HG02759 (cell line): ENCODE measurements at regions not wholly inside any gene's neighbourhood (a gene's known extent, or its start where the extent isn't known, plus 50 kb on each side); places are given as distances from the start of the nearest gene placed in this dataset.
"Not testable (repeated sequence)": the region's sequence is repeated elsewhere in the genome, so short reads cannot be mapped to it uniquely, and the experiment has no call there.

Source experiments
- ATAC-seq: cut with Tn5 transposase; IDR thresholded peaks from one replicate; pipeline ENCODE4 v1.9.1; 2021; ENCODE audit warnings: mild to moderate bottlenecking, moderate library complexity; ENCODE audit not compliant: unreplicated experiment

DNA sequence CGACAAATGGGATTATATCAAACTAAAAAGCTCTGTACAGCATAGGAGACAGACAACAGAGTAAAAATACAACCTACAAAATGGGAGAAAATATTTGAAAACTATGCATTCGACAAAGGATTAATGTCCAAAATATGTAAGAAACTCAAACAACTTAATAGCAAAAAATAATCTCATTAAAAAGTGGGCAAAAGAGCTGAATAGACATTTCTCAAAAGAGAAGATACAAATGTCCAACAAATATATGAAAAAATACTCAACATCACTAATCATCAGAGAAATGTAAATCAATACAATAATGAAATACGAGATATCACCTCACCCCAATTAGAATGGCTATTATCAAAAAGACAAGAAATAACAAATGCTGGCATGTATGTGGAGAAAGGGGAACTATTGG lies 272.9 kb downstream of the KLHL13 start:
- no peak for ATAC-seq

DNA sequence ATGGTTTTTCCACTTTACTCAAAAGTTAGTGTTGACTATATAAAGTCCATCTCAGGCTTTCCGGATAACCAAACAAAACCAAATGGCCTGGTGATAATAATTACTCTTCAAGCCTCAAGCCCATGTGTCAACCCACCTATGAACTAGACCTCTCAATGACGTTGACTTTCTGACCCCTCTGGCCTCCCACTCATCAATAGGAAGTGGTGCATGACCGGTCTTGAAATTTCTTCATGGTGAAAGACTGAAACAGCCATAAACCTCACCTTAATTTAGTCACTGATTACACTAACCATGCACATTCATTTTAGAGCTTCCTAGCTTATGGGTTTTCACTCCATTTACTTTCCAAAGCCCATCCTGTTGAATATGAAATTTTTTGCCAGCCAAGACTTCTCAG lies 276.0 kb downstream of the KLHL13 start:
- no peak for ATAC-seq

DNA sequence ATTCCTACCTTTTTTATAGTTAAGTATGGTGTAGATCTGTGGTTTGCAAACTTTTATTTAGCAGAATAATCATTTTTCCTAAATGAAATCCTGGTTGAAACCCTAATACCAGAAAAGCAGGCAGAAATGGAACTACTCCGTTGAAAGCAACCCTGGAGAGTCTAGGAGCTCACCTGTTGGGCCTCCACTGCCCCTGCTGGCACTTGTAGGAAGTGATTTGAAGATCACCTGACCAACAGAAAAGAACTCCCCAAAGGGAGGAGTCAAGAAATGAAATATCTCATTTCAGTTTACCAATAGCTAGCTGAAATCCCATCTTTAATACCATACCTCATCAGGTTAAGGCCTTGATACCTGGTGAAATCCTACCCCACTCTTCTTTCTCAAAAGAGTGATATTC lies 277.1 kb downstream of the KLHL13 start:
- no peak for ATAC-seq

DNA sequence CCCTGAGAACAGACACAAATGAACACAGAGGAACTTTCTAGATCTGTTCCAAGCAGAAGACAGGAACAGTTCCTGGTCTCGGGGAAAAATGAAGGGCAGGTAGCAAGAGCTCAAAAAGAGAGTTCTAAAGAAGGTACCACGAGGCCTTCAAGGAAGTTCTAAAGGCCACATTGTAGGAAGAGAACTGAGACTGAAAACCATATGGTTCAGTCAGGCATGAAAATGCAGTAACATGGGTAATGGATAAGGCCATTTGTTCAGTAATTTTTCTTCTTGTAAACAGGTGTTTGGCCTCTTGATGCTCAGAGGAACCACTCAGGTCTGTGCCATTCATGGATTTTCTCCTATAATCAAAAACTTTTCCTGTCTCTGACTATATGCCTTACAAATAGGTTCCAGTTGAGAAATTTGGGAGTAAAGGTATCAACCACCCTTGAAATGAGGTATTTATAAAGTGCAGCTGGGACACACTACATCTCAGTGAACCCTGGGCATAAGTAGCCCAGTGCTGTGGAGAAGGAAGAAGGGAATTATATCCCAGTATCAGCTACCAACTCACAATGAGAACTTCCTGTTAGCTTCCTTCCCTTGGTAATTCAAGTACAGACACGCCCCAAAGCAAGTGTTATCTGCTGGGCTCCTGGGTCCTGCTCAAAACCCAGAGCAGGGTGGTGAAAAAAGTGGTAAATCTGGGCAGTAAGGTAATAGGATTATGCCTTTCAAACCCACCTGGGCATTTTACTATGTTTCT lies 277.9 kb downstream of the KLHL13 start:
- no peak for ATAC-seq

DNA sequence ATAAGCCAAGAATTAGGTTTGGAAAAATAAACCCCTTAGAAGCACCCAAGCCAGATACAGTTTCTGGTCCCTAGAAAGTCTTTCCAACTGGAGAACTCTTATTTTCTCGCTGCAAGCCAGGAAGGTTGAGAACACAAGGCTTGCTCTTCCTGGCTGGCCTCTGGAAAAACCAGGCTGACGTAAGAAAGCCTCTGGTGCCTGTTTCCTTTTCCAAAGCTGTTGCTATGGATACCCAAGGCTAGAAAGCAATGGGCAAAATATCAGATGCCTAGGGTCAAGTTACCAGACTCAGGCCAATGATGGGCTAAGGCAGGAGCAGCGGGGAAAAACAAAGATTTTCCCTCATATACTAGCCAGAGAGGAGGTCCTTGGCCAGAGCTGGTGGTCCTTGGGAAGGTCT lies 281.6 kb downstream of the KLHL13 start:
- no peak for ATAC-seq

DNA sequence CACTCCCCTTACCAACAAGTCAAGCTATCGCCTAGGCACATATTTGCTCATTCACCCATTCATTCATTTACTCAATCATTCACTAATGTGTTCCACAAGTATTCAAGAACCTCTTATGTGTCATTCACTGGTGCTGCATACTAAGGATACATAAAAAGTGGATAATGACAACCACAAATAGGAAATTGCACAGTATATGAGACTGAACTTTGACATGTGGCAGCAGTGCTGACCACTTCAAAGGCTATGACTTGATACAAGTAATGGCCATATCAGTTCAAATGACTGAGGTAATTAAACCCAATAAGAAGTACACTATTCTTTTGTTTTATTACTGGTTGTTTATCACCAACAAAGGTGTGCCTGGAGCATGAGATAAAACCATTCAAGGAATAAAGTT lies 282.5 kb downstream of the KLHL13 start:
- no peak for ATAC-seq

DNA sequence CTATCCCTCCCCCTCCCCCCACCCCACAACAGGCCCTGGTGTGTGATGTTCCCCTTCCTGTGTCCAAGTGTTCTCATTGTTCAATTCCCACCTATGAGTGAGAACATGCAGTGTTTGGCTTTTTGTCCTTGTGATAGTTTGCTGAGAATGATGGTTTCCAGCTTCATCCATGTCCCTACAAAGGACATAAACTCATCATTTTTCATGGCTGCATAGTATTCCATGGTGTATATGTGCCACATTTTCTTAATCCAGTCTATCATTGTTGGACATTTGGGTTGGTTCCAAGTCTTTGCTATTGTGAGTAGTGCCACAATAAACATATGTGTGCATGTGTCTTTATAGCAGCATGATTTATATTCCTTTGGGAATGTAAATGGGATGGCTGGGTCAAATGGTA lies 295.1 kb downstream of the KLHL13 start:
- ATAC-seq = not testable (repeated sequence)

DNA sequence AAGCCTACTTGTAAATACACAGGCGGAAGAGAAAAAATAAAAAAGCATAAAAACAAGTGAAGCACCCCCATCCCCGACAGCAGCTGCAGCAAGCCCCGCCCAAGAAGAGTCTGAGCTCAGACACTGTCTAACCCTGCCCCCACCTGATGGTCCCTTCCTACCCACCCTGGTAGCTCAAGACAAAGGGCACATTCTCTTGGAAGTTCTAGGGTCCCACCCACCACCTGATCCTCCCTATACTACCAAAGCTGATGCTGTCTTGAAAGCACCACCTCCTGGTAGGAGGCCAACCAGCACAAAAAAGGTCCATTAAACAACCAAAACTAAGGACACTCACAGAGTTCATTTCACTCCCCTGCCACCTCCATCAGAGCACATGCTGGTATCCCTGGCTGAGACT lies 308.2 kb downstream of the KLHL13 start:
- no peak for ATAC-seq

DNA sequence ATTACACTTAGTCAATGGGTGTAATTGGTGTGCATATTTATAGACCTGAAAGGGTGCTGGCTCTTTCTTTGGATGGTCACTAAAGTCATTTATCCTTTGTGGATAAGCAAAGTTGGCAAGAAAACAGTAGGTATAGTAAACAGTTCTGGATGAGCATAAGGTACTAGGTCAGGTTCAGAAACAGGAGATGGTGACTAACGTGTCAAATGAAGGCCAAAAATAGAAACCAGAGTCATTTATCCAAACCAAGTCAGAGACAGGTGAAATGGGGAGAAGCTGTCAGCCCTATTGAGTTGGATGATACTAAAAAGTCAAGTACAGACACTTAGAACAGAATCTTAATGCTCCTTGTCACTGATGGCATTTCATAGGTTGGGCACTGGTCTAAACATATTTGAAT lies 313.1 kb downstream of the KLHL13 start:
- ATAC-seq = no peak

DNA sequence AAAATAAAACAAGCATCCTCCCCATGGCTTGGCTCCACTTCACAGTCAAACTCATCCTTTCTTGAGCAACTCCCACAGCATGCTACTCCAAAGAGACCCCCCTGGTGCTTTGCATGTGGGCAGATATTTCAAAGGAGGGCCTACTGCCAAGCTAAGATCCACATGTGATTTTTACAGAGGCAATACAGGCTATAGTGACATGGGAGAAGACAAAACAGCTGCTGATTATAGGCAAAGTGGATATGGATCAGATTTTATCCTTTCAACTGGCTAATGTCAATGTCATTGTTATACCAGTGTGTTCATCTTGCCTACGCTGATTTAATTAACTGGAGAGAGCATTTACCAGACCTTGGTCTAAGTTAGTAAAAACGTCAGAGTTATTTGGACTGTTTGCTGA lies 328.3 kb downstream of the KLHL13 start:
- no peak for ATAC-seq

DNA sequence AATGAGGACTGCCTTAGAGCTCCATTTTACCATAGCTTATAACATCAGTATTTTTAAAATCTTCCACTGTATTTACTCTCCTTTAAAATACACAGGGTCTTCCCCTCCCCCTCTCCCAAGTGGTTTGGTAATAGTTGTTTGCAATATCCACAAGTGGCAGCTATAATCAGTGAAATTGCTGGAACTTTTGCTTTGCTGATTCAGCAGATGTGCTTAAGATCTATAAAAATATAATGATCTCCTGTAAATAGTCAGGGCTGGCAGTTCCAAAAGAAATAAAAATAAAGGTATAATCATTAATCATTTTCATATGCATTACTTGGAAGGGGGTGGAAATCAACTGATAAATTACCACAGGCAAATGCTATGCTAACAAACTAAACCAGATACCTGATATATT lies 345.2 kb downstream of the KLHL13 start:
- ATAC-seq = no peak

DNA sequence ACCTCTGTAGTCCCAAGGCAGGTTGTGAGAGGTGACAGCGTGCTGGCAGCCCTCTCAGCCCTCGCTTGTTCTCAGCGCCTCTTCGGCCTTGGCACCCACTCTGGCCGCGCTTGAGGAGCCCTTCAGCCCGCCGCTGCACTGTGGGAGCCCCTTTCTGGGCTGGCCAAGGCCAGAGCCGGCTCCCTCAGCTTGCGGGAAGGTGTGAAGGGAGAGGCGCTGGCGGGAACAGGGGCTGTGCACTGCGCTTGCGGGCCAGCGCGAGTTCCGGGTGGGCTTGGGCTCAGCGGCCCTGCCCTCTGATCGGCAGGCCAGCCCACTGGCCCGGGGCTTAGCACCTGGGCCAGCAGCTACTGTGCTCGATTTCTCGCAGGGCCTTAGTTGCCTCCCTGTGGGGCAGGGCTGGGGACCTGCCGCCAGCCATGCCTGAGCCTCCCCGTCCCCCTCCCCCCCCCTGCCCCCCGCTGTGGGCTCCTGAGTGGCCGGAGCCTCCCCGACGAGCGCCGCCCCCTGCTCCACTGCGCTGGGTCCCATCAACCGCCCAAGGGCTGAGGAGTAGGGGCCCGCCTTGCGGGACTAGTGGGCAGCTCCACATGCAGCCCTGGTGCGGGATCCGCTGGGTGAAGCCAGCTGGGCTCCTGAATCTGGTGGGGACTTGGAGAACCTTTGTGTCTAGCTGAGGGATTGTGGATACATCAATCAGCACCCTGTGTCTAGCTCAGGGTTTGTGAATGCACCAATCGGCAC lies 347.6 kb downstream of the KLHL13 start:
- ATAC-seq = no peak

DNA sequence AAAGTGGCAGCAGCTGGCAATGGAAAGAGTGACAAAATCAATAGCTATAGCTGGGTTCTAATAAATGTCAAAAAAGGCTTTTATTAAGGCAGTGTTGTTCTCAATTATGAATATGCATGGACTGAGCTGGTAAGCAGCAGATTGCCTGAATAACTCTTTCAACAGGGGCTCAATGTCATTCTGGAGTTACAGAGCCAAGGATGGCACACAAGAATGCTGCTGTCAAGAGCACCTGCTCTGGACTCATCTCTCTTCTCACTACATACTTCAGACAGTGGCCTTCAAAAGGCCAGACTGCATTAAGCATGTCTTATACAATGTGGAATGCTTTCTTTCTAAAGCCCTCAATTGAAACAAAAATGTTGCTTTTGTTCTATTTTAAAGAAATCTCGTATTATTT lies 351.4 kb downstream of the KLHL13 start:
- ATAC-seq = no peak

DNA sequence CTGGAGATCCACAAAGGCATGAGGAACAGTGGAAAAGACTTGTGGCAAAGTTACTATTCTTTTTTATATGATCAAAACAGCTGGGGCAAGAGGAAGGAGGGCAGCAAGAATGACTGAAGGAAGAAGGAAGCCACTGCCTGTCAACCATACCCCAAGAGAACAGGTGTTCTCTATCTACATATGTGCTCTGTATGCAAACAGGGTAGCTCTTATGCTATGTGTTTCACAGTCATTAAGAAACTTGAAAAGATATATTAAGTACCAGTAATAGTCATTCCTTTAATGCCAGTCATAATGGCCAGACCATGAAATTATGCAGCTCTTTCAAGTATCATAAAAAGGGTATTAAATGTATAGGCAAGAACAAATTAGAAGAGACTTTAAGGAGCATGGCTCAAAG lies 363.9 kb downstream of the KLHL13 start:
- peak; percentile 76 for ATAC-seq

DNA sequence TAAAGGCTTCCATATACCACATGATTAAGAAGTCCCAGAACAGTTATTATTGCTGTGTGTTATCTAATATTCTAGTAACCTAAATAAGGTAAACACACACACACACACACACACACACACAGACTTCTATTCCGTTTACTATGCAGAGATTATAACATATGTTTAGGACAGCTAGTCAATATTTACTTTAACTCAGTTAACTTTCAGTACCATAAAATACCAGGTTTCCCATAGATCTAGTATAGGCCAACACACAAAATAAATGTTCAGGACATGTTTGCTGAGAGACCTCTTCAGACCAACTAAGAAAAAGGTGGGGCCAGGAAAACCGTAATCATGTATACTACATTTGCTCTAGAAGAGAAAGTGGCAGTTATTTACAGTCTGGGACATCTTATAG lies 365.5 kb downstream of the KLHL13 start:
- no peak for ATAC-seq

DNA sequence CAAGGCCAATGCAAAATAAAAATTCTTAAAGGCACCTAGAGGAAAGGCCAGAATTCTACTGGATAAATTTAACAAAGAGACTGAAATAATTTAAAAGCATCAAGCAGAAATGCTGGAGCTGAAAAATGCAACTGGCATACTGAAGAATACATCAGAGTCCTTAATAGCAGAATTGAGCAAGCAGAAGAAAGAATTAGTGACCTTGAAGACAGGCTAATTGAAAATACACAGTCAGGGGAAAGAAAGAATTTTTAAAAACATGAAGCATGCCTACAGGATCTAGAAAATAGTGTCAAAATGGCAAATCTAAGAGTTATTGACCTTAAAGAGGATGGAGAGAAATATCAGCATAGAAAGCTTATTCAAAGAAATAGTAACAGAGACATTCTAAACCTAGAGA lies 371.7 kb downstream of the KLHL13 start:
- no peak for ATAC-seq

DNA sequence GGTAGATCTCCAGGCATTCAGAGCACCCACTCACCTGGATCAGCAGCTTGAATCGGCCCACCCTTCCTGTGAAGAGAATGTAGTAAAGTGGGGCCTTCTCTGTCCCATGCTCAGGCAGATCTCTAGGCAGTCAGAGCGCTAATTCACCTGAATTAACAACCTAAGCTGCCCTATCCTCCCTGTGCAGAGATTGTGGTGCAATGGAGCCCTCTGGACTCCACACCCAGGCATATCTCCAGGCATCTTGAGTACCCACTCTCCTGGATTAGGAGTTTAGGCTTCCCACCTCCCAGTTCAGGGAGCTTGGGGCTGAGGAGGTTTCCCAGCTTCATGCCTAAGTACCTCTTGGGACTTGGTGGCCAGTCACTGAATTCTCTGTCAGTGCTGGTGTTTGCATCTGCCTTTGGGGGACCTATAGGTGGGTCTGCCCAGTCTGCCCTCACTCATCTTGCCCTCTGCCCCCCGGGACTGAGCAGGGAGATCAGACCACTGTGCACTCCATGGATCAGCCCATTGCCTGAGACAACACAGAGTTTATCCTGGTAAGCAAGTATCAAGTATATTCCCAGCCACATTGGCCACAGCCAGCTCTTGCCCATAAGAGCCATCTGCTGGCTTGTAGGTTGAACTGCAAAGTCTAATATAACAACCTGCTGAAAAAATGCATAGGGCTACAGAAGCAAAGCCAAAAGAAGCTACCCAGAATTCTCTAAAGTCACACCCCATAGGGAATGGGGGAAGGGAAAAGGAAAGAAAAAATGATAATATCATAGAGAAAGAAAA lies 372.9 kb downstream of the KLHL13 start:
- peak; percentile 48 for ATAC-seq

DNA sequence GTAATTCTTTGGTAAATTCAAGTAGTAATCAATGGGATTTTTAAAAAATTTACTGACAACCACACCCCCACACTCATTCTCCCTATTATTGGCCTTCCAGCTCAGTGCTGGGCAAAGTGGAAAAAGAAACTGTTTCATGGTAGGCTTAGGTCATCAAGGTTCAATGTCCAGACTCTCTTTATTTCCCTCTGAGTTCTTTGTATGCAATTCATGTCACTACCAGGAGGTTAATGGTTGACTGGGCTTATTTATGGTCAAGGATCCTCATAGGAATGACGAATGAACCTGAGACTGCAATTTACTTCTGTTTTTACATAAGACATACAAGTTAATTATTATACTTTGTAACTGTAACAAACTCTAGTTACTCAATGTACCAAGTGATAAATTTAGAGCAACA lies 403.2 kb downstream of the KLHL13 start:
- ATAC-seq = no peak

DNA sequence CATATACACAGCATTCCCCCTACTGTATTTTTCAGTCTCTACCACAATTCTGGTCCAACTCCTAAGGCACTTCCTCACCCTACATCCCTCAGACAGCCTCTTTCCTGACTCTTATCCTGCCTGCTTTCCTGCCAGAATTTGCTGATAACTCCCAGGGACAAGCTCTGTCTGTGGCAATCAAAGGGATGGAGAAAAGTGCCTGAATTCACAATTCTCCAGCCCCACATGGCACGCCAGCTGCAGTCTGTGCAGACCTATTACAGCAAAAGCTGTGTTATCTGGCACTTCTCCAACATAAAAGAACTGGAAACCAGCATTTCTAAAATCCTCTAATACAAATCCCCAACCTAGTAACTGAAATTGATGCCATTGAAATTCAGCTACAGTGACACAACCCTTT lies 404.8 kb downstream of the KLHL13 start:
- ATAC-seq = no peak

DNA sequence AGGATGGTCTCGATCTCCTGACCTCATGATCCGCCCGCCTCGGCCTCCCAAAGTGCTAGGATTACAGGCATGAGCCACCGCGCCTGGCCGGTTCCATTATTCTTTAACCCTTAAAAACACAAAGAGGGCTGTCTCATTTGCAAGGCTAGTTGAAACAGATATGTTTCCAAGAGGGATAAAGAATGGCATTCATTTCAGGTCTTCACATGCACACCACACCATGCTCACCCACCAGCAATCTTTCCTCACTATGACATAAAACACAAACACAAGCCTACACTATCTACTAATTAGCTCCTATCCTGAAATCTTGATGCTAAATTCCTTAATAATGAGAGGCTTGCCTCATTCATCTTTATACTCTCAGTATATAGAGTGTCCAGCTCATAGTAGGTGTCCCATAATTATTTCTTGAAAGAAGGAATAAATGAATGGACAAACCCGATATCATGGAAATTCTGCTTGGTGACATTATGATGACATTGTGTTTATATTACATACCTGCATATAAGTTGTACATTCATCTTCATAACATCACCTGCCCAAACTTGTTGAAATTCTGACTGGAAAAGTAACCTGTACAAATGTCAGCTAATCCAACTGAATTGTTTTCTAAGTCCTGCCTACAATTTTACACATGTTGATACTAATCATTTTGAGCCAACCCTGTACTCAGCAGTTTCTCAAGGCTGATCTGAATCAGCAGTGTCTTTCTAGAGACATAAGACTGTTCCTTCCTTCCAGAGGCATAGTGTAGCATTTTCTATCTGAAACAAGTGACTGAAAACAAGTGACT lies 408.5 kb downstream of the KLHL13 start:
- ATAC-seq = no peak

DNA sequence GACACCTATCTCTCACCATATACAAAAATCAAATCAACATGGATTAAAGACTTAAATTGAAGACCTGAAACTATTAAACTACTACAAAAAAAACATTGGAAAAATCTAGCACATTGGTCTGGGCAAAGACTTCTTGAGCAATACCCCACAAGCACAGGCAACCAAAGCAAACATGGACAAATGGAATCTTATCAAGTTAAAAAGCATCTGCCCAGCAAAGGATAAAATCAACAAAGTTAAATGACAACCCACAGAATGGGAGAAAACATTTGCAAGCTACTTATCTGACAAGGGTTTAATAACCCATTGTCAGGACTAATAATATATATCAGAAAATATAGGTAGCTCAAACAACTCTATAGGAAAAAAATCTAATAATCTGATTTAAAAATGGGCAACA lies 415.6 kb downstream of the KLHL13 start:
- ATAC-seq = no peak
